ENCODE measurements at regions not wholly inside any gene's neighbourhood (a gene's known extent, or its start where the extent isn't known, plus 50 kb on each side); places are given as distances from the start of the nearest gene placed in this dataset.

- no peak for TF ChIP-seq POLR2AphosphoS5 (IDR thresholded peaks at IDR 0.05)
- TF ChIP-seq, protein P1, sequence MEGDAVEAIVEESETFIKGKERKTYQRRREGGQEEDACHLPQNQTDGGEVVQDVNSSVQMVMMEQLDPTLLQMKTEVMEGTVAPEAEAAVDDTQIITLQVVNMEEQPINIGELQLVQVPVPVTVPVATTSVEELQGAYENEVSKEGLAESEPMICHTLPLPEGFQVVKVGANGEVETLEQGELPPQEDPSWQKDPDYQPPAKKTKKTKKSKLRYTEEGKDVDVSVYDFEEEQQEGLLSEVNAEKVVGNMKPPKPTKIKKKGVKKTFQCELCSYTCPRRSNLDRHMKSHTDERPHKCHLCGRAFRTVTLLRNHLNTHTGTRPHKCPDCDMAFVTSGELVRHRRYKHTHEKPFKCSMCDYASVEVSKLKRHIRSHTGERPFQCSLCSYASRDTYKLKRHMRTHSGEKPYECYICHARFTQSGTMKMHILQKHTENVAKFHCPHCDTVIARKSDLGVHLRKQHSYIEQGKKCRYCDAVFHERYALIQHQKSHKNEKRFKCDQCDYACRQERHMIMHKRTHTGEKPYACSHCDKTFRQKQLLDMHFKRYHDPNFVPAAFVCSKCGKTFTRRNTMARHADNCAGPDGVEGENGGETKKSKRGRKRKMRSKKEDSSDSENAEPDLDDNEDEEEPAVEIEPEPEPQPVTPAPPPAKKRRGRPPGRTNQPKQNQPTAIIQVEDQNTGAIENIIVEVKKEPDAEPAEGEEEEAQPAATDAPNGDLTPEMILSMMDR (IDR thresholded peaks at IDR 0.05) = no peak
- no peak for TF ChIP-seq POLR2A (IDR thresholded peaks at IDR 0.05)
Observed at GRCh38 chr3:99084156-99084555, 182.7 kb upstream of the DCBLD2 start.

All from upper lobe of left lung (tissue), 4 donors.